Fibroblast of lung (primary cell): ENCODE measurements at regions not wholly inside any gene's neighbourhood (a gene's known extent, or its start where the extent isn't known, plus 50 kb on each side); places are given as distances from the start of the nearest gene placed in this dataset.

ENCODE experiments used
- DNase-seq, 2 donors: peaks; one replicate each; pipeline versions ENCODE4 v3.0.0 to v3.0.0-alpha.2; 2010; ENCODE audit warnings: low read depth in 2 of 2
- H2AFZ ChIP-seq: 2 replicates; pipeline ENCODE4 v1.5.1; 2012; ENCODE audit warnings: low read length, control low read depth, inconsistent platforms
- H3K27ac ChIP-seq: 2 replicates; pipeline ENCODE4 v1.5.1; 2011; ENCODE audit warnings: low read length, control low read depth; ENCODE audit not compliant: insufficient read depth
- H3K27me3 ChIP-seq: 2 replicates; pipeline ENCODE4 v1.5.1; 2011; ENCODE audit warnings: mild to moderate bottlenecking, low read length; ENCODE audit not compliant: control insufficient read depth, insufficient read depth
- H3K36me3 ChIP-seq: 2 replicates; pipeline ENCODE4 v1.5.1; 2011; ENCODE audit warnings: low read length; ENCODE audit not compliant: control insufficient read depth, insufficient read depth
- H3K4me1 ChIP-seq: 2 replicates; pipeline ENCODE4 v1.5.1; 2011; ENCODE audit warnings: low read length; ENCODE audit not compliant: control insufficient read depth, insufficient read depth; ENCODE audit errors: extremely low read depth
- H3K4me2 ChIP-seq: 2 replicates; pipeline ENCODE4 v1.5.1; 2011; ENCODE audit warnings: low read length, control low read depth; ENCODE audit not compliant: insufficient read depth; ENCODE audit errors: extremely low read depth
- H3K4me3 ChIP-seq, 4 experiments: fragments of 200-600 bp in 1 of 4; sonication (generic) in 1 of 4; replicated peaks in 1 of 4; 2 replicates each; pipeline ENCODE4 v1.5.1; 2011 to 2016; ENCODE audit warnings: low read length in 4 of 4, low read depth in 3 of 4, mild to moderate bottlenecking in 3 of 4, control low read depth in 2 of 4, inconsistent platforms in 1 of 4, mixed read lengths in 1 of 4; ENCODE audit not compliant: insufficient read depth in 1 of 4; ENCODE audit errors: control extremely low read depth in 1 of 4
- H3K79me2 ChIP-seq: 2 replicates; pipeline ENCODE4 v1.5.1; 2012; ENCODE audit warnings: mild to moderate bottlenecking, low read length, inconsistent platforms; ENCODE audit not compliant: control insufficient read depth, insufficient read depth
- H3K9ac ChIP-seq: 2 replicates; pipeline ENCODE4 v1.5.1; 2011; ENCODE audit warnings: mild to moderate bottlenecking, low read length, control low read depth; ENCODE audit not compliant: insufficient read depth
- H3K9me3 ChIP-seq: 2 replicates; pipeline ENCODE4 v1.5.1; 2012; ENCODE audit warnings: low read depth, low read length; ENCODE audit not compliant: control insufficient read depth, insufficient read depth
- H4K20me1 ChIP-seq: 2 replicates; pipeline ENCODE4 v1.5.1; 2011; ENCODE audit warnings: low read length; ENCODE audit not compliant: control insufficient read depth, insufficient read depth; ENCODE audit errors: extremely low read depth
- EZH2 ChIP-seq: IDR thresholded peaks from 2 replicates; pipeline ENCODE4 v1.5.1; 2012; ENCODE audit warnings: low read length, control low read depth, mild to moderate bottlenecking; ENCODE audit errors: missing control alignments
- TF ChIP-seq, protein P1 (sequence below), 2 donors: IDR thresholded peaks in 1 of 2; conservative IDR thresholded peaks in 1 of 2; 1 replicate in 1 of 2; 2 replicates in 1 of 2; pipeline ENCODE4 v1.5.1; 2011 to 2012; ENCODE audit warnings: low read length in 2 of 2, control low read depth in 1 of 2, inconsistent platforms in 1 of 2, low read depth in 1 of 2, mild to moderate bottlenecking in 1 of 2

DNA sequence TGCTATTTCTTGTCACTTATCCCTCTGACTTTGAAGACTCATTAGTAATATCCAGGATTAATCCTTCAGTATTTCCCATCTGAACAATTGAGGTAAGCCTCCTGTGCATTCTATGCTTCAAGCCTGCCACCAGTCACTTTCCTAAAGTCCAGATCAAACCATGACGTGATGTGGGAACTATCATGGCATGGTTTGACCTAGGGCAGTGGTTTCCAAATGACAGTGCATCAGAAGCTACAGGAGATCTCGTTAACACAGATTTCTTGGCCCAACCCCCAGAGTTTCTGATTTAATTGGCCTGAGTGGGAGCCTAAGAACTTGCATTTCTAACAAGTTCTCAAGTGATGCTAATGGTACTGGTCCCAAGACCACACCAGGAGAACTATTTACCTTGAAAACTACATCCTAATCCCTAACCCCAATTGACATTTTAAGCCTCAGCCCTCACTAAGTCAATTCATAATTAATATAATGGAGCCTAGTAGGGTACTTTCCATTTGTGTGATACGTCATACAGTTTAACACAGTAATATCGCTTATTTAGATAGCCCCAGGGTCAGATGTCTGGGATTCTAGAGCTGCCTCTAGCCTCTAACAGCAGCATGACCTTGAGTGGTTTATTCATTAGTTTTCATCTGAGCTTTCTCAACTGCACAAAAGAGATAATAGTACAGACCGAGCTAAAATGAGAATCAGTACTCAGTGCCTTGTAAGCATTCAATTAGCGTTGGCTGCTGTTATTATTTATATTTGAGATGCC is 907.6 kb downstream of the TFAP2A start:
- no peaks in the 10 kb centered on the region for H3K79me2 ChIP-seq
- H3K36me3 ChIP-seq, result no peaks in the 10 kb centered on the region

DNA sequence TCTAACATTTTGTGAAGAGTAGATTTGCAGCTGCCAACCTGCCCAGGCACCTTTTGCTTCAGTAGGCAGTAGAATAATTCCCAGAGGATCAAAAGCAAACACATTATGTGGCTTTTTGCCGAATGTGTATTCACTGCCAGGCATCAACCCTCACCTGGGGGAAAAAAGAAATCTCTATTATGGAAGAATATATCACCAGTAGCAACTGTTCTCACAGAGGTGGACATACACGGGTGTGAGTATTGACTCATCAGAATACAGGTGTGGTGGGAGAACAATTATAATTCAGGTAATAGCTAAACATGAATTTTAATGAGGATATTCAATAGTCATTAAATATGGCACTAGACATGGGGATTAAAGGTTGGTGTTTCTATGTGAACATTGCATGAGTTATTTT is 910.7 kb downstream of the TFAP2A start:
- Histone ChIP-seq H3K9me3 (no peaks in the 10 kb centered on the region), H3K4me2 (no peak overlapping the region), H3K27me3 (no peaks in the 10 kb centered on the region), H3K27ac (no peak overlapping the region), H2AFZ (no peak overlapping the region), H3K9ac (no peak overlapping the region), H3K4me3 (no peak overlapping the region), H3K79me2 (no peaks in the 10 kb centered on the region), H3K4me1 (no peaks in the 10 kb centered on the region), H3K36me3 (no peaks in the 10 kb centered on the region), H4K20me1 (no peaks in the 10 kb centered on the region)
- no peak for DNase-seq
- TF ChIP-seq, protein P1, sequence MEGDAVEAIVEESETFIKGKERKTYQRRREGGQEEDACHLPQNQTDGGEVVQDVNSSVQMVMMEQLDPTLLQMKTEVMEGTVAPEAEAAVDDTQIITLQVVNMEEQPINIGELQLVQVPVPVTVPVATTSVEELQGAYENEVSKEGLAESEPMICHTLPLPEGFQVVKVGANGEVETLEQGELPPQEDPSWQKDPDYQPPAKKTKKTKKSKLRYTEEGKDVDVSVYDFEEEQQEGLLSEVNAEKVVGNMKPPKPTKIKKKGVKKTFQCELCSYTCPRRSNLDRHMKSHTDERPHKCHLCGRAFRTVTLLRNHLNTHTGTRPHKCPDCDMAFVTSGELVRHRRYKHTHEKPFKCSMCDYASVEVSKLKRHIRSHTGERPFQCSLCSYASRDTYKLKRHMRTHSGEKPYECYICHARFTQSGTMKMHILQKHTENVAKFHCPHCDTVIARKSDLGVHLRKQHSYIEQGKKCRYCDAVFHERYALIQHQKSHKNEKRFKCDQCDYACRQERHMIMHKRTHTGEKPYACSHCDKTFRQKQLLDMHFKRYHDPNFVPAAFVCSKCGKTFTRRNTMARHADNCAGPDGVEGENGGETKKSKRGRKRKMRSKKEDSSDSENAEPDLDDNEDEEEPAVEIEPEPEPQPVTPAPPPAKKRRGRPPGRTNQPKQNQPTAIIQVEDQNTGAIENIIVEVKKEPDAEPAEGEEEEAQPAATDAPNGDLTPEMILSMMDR (conservative IDR thresholded peaks at IDR 0.05 in 1 of 2, IDR thresholded peaks at IDR 0.05 in 1 of 2; ENCODE audit: low read depth in 1 of 2, low read length in 2 of 2), result no peak
- no peak for TF ChIP-seq EZH2

More for the DNA sequence above, 907.6 kb downstream of the TFAP2A start:
- Histone ChIP-seq H3K4me2 (no peak overlapping the region), H2AFZ (no peak overlapping the region), H3K4me3 (no peak overlapping the region), H3K27ac (no peak overlapping the region), H3K9ac (no peak overlapping the region), H3K4me1 (no peaks in the 10 kb centered on the region), H3K9me3 (no peaks in the 10 kb centered on the region), H3K27me3 (no peaks in the 10 kb centered on the region), H4K20me1 (no peaks in the 10 kb centered on the region)
- TF ChIP-seq, protein P1 (conservative IDR thresholded peaks at IDR 0.05 in 1 of 2, IDR thresholded peaks at IDR 0.05 in 1 of 2; ENCODE audit: low read depth in 1 of 2, low read length in 2 of 2), result no peak
- no peak for TF ChIP-seq EZH2
- no peak for DNase-seq

DNA sequence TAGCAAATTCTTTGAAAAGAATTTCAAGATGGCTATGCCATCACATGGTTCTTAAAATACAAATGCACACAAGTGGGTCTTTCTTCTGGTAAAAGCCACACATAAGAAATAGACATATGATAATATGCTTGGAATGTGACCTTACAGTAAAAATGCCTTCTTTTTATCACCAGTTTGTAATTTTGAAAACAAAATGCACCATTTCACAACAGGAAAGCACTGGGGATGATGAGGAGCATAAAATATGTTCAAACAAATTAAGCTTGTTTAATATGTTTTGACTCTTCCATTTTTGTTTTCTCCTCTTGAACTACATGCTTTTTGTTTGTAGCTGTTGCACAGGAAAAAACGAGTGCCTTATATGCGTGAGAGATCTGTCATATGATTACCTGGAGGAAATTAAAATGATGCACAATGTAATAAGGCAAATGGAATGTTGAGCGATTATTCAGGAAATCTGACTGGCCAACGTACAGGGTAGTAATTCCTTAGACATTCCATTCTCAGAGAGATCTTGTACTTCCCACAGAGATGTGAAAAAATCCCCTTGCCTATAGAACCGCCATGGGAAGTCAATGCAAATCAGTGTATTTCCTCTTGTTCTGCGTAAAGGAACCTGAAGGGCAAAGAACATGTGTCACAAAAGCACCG is 911.6 kb downstream of the TFAP2A start:
- Histone ChIP-seq H2AFZ (no peak overlapping the region), H4K20me1 (no peaks in the 10 kb centered on the region), H3K4me2 (no peak overlapping the region), H3K27me3 (no peaks in the 10 kb centered on the region), H3K27ac (no peak overlapping the region), H3K4me1 (no peaks in the 10 kb centered on the region), H3K79me2 (no peaks in the 10 kb centered on the region), H3K36me3 (no peaks in the 10 kb centered on the region), H3K4me3 (no peak overlapping the region), H3K9me3 (no peaks in the 10 kb centered on the region), H3K9ac (no peak overlapping the region)
- peak in 1 of 2 donors; percentile 94 for DNase-seq
- TF ChIP-seq, protein P1 (conservative IDR thresholded peaks at IDR 0.05 in 1 of 2, IDR thresholded peaks at IDR 0.05 in 1 of 2; ENCODE audit: low read depth in 1 of 2, low read length in 2 of 2), result no peak
- no peak for TF ChIP-seq EZH2
